ENCODE measurements at regions not wholly inside any gene's neighbourhood (a gene's known extent, or its start where the extent isn't known, plus 50 kb on each side); places are given as distances from the start of the nearest gene placed in this dataset.

DNA sequence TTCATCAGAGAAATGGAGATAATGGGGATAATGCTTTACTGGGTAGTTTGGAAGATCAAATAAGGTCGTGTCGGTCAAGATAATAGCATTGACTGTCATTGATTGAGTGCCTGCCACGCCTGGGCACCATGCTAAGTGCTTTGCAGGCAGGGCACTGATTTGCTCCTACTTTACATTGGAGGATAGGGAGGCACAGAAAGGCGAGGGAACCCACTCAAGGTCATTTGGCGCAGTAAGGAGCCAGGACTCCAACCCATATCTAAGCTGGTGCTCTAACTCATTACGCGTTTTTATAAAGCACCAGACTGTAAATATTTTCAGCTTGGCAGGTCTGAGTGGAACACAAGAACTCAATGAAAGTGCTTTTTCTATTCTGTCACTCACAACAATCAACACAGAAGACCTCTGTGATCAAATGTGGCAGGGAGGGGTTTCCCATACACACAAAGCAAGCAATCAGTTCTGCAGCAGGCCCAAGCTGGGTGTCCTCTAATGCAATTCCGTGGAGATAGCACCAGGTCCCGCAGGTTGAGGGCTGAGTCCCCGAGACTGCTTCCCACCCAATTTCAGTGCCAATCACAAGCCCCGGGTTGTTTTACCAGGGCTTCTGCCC is 373.6 kb downstream of the CDH26 start:
- TF ChIP-seq EZH2 (IDR thresholded peaks at IDR 0.05; ENCODE audit: insufficient read depth, low read length) (no peak), CTCF (IDR thresholded peaks at IDR 0.05; ENCODE audit: insufficient read depth, low read depth, low read length) (no peak)

Measured in astrocyte (in vitro differentiated cells and primary cell).